SK-N-MC (cell line): ENCODE measurements at regions not wholly inside any gene's neighbourhood (a gene's known extent, or its start where the extent isn't known, plus 50 kb on each side); places are given as distances from the start of the nearest gene placed in this dataset.
"Not testable (repeated sequence)": the region's sequence is repeated elsewhere in the genome, so short reads cannot be mapped to it uniquely, and the experiment has no call there.

ENCODE experiments used
- DNase-seq: peaks from one replicate; pipeline ENCODE4 v3.0.0-alpha.2; 2011; ENCODE audit warnings: low read depth, low spot score
- H3K27ac ChIP-seq: fragments of 200-600 bp; sonication (generic); 2 replicates; pipeline ENCODE4 v1.5.1; 2016; ENCODE audit warnings: mixed run types
- H3K36me3 ChIP-seq: fragments of 200-600 bp; sonication (generic); 2 replicates; pipeline ENCODE4 v1.6.1; 2017; ENCODE audit warnings: antibody characterized with exemption, low read length, mixed read lengths; ENCODE audit not compliant: insufficient read depth
- H3K4me3 ChIP-seq: fragments of 200-600 bp; sonication (generic); 2 replicates; pipeline ENCODE4 v1.5.1; 2016
- H3K9ac ChIP-seq: fragments of 200-600 bp; sonication (generic); 2 replicates; pipeline ENCODE4 v1.8.0; 2017; ENCODE audit warnings: mixed run types, mixed read lengths; ENCODE audit not compliant: insufficient read length
- H3K9me3 ChIP-seq: fragments of 200-600 bp; sonication (generic); 2 replicates; pipeline ENCODE4 v1.6.1; 2017; ENCODE audit warnings: low read depth, mild to moderate bottlenecking, antibody characterized with exemption, low read length, moderate library complexity, mixed read lengths
- EZH2 ChIP-seq: fragments of 200-600 bp; sonication (generic); IDR thresholded peaks from one replicate; pipeline ENCODE4 v1.6.1; 2017; ENCODE audit warnings: antibody characterized with exemption
- FOXP2 ChIP-seq: optimal IDR thresholded peaks from 2 replicates; pipeline ENCODE3; 2011; ENCODE audit warnings: mild to moderate bottlenecking, moderate library complexity; ENCODE audit not compliant: insufficient read depth; ENCODE audit errors: extremely low read length, control extremely low read depth
- POLR2AphosphoS5 ChIP-seq: IDR thresholded peaks from 2 replicates; pipeline ENCODE4 v1.6.1; 2012; ENCODE audit warnings: mild to moderate bottlenecking, low read depth, low read length, borderline replicate concordance

DNA sequence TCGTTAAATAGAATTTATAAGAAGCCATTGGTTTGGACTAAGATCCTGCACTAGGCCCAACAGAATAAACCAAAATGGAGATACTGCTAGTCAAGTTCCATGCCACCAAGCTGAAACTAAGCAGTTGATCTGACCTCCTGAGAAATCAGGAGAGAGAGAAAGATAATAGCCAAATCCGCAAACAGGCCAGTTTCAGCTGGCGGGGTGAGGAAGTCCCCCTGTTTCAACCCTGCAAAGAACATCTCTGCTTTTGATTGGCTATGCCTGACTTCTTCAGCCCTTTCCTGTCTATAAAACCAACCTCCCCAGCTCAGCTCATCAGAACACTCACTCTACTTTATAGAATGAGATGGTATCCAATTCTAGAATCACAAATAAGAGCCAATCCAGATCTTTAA, 543.3 kb upstream of the ID2 start:
- H3K9me3 ChIP-seq, result no peaks in the 10 kb centered on the region
- no peak for TF ChIP-seq FOXP2
- TF ChIP-seq EZH2, result no peak
- TF ChIP-seq POLR2AphosphoS5, result no peak
- no peaks in the 10 kb centered on the region for H3K36me3 ChIP-seq
- no peak for DNase-seq
- no peak overlapping the region for H3K9ac ChIP-seq
- H3K4me3 ChIP-seq, result no peak overlapping the region
- no peak overlapping the region for H3K27ac ChIP-seq

DNA sequence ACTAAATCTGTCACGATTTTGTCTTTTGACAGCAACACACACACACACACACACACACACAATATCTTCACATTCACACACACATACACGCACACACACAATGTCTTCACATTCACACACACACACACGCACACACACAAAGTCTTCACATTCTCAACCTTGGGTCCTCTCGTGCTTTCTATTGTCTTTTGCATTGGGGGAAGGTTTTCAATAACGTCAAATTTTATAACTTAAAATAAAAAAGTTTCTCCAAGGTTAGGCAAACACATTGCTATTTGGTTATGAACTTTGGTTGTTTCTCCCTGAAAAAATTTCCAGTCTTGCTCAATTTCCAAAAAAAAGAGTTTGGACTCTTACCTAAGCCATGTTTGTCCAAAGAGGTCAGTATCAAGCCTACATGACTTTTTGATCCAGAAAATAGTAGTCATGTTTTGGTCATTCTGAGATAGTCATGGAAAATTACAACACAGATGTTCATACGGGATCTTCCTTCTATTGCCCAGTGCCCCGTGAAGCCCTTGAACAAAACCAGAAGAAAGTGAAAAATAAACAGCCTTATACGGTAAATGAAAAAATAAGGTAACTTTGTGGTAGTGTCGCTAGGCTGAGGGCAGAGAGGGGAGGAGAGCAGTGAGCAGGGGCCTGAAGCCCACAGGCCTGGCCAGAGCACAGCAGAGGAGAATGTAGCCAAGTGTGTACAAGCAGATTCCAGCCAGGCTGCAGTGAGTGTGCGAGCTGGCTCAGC, 542.8 kb upstream of the ID2 start:
- Histone ChIP-seq H3K4me3 (no peak overlapping the region), H3K9ac (no peak overlapping the region), H3K36me3 (no peaks in the 10 kb centered on the region), H3K9me3 (no peaks in the 10 kb centered on the region), H3K27ac (no peak overlapping the region)
- no peak for DNase-seq
- TF ChIP-seq POLR2AphosphoS5 (no peak), FOXP2 (no peak)

DNA sequence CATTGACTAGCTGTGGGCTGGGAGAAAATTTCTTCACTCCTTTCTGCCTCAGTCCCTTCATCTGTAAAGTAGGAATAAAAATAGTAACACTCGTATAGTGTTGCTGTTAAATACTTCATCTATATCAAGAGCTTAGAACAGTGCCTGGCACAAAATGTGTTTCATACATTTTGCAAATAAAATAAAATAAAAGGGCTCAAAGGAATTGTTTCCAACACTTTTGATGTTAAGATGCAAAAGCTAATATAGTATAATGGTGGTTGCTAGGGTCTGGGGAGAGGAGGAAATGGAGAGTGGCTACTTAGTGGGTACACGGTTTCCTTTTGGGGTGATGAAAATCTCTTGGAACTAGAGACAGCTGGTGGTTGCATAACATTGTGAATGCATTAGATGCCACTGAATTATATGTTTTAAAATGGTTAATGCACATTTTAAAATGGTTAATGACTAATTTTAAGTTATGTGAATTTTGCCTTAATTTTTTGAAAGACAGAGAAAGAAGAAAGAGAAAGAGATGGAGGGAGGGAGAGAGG, 542.1 kb upstream of the ID2 start:
- Histone ChIP-seq H3K27ac (no peak overlapping the region), H3K9ac (no peak overlapping the region), H3K9me3 (no peaks in the 10 kb centered on the region), H3K36me3 (no peaks in the 10 kb centered on the region), H3K4me3 (no peak overlapping the region)
- no peak for TF ChIP-seq FOXP2
- TF ChIP-seq EZH2, result no peak
- no peak for TF ChIP-seq POLR2AphosphoS5
- no peak for DNase-seq

DNA sequence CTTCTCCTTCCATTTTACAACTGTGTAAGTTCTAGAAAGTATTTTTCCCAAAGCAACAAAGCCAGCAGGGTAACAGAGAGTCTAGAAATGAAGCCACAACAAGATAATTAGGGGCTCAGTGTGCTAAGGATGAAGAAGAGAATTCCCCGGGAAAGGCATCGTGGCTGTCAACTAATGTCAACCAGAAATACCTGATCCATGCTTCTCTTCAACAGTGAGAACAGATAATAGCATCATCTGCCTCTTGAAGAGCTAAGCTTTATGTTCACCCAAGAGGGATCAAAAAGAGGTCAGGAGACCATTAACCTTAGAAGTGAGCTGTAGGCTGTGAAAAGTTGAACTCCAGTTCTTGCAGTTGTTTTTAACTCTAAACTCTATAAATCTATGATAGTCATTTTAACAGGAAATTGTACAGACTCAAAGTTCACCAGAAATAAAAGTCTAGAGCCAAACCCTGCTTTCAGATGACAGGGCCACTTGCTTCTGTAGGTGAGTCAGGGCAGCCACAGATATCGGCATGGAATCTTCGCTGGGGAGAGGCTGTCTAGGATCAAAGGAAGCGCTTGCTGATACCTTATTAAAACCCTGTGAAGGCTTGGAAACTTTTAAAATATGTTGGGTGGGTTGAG, 540.7 kb upstream of the ID2 start:
- no peaks in the 10 kb centered on the region for H3K36me3 ChIP-seq

DNA sequence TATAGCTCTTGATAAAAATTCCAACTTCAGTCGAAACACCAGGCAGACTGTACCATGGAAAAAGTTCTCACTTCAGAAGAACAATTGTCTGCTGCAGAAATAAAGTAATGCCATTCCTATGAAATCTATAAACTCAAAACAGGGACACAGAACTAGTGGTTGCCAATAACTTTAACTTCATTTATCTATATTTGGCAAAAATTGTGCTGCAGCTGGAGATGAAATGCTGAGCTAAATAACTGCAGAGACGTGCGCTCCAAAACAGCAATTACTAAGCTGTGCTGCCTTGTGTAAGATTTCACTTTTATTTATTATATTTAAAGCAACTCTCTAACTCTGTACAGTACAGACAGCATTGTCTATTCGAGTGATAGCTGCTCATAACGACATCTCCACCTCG, 540.1 kb upstream of the ID2 start:
- H3K36me3 ChIP-seq, result no peaks in the 10 kb centered on the region
- H3K4me3 ChIP-seq, result no peak overlapping the region
- no peak for DNase-seq
- H3K9me3 ChIP-seq, result no peaks in the 10 kb centered on the region
- TF ChIP-seq EZH2 (no peak), FOXP2 (no peak), POLR2AphosphoS5 (no peak)
- H3K9ac ChIP-seq, result no peak overlapping the region
- H3K27ac ChIP-seq, result no peak overlapping the region

More for the DNA sequence above, 540.7 kb upstream of the ID2 start:
- H3K9ac ChIP-seq, result no peak overlapping the region
- H3K27ac ChIP-seq, result no peak overlapping the region
- no peak for TF ChIP-seq EZH2
- no peak for TF ChIP-seq FOXP2
- TF ChIP-seq POLR2AphosphoS5, result no peak
- no peaks in the 10 kb centered on the region for H3K9me3 ChIP-seq
- no peak overlapping the region for H3K4me3 ChIP-seq
- no peak for DNase-seq

DNA sequence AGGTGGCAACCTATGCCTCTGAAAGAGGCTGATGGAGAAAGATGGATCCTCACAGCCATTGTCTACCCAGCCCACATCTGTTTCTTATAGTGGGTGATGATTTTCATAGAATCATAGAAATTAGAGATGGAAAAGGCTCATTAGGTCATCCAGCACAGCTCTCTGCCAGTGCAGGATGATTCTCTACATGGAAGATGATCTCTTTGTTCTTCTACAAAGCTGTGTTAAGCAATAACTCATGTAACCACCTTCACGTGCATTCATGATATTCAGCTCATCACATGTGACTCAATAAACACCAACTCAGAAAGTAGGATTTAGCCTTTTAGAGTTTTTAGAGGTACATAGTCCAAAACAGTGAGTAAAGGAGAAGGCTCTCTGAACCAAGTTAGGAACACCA, 539.4 kb upstream of the ID2 start:
- Histone ChIP-seq H3K4me3 (no peak overlapping the region), H3K9ac (no peak overlapping the region), H3K36me3 (no peaks in the 10 kb centered on the region), H3K9me3 (no peaks in the 10 kb centered on the region), H3K27ac (no peak overlapping the region)
- TF ChIP-seq POLR2AphosphoS5 (no peak), EZH2 (no peak)
- DNase-seq, result no peak

DNA sequence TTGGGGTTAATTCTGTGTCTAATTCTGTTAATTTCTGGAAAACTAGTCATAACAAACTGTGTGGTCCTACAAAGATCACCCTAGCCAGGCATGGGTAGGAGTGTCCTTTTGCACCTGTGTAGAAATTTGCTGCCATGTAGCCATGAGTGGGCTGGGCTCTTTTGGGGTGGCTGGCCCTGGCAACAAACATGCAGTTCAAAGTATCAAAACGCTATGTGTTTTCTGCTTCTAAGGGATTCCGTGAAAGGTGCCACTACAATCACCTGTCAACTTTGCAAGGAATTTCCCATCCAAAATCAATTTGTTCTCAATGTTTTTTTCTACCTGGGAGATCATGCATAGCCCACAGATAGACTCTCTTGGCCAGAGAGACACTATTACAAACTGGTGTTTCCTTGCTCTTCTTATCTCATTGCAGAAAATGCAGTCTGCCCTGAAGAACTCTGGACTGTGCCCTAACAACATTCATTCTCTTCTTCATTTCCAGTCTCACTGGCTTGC, 537.7 kb upstream of the ID2 start:
- Histone ChIP-seq H3K36me3 (no peaks in the 10 kb centered on the region), H3K27ac (no peak overlapping the region)
- TF ChIP-seq POLR2AphosphoS5 (no peak), FOXP2 (no peak), EZH2 (no peak)

DNA sequence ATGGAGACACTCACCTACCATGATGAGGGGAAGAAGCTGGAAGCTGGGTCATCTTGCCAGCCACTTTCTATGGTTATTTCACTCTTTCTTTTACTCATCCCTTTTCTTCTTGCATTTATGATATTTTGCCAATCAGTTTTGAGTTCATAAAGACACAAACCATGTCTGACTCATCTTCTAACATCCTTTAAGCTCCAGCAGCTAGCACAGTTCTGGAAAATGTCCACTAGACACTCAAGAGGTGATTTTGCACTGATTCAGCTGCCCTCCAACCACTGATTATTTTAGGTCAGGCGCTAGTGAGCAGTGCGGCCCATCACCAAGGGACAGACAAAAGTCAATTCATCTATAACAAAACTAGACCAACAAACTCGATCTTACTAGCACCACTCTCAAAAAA, 537.1 kb upstream of the ID2 start:
- Histone ChIP-seq H3K9me3 (no peaks in the 10 kb centered on the region), H3K4me3 (no peak overlapping the region), H3K27ac (no peak overlapping the region), H3K9ac (no peak overlapping the region), H3K36me3 (no peaks in the 10 kb centered on the region)
- no peak for DNase-seq
- no peak for TF ChIP-seq EZH2
- no peak for TF ChIP-seq FOXP2
- TF ChIP-seq POLR2AphosphoS5, result no peak

More for the DNA sequence above, 537.7 kb upstream of the ID2 start:
- DNase-seq, result no peak
- Histone ChIP-seq H3K9ac (no peak overlapping the region), H3K4me3 (no peak overlapping the region), H3K9me3 (no peaks in the 10 kb centered on the region)

DNA sequence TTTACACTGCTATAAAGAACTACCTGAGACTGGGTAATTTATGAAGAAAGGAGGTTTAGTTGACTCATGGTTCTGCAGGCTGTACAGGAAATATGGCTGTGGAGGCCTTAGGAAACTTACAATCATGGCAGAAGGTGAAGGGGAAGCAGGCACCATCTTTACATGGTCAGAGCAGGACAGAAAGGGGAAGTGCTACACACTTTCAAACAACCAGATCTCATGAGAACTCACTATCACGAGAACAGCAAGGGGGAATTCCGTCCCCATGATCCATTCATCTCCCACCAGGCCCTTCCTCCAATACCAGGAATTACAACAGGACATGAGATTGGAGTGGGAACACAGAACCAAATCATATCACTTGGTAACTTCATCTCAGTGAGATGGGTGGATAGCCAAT, 536.5 kb upstream of the ID2 start:
- DNase-seq, H3K9ac ChIP-seq, H3K27ac ChIP-seq, H3K4me3 ChIP-seq, H3K36me3 ChIP-seq, H3K9me3 ChIP-seq: not testable (repeated sequence)
